GM12878 (cell line): ENCODE measurements at regions not wholly inside any gene's neighbourhood (a gene's known extent, or its start where the extent isn't known, plus 50 kb on each side); places are given as distances from the start of the nearest gene placed in this dataset.

Experiments used
- ATAC-seq: fragments of 200-7000 bp; cut with Tn5 transposase; 3 replicates; pipeline ENCODE4 v1.9.1; 2020; ENCODE audit warnings: mild to moderate bottlenecking, moderate library complexity
- BruUV-seq: library from RNA; stranded (reverse); fragments of 400-500 nt; replicated peaks from 2 replicates; lab custom pipeline; 2021; lab: Mats Ljungman, UMichigan
- CTCF ChIA-PET: fragments of 300-600 bp; sonication (Branson Sonifier 250); formaldehyde crosslinking; extraction: SDS; loops from one replicate; lab custom pipeline; 2021; ENCODE audit warnings: inconsistent platforms; lab: Yijun Ruan, JAX
- POLR2A ChIA-PET: fragments of 350-600 bp; formaldehyde crosslinking; extraction: SDS; loops from one replicate; lab custom pipeline; 2021; ENCODE audit warnings: inconsistent platforms; lab: Charles Lee
- RAD21 ChIA-PET: fragments of 300-600 bp; sonication (Branson Sonifier 250); formaldehyde crosslinking; loops from one replicate; lab custom pipeline; 2023; ENCODE audit warnings: antibody characterized with exemption; ENCODE audit not compliant: unreplicated experiment; lab: Charles Lee
- SMC1A ChIA-PET: fragments of 300-600 bp; sonication (Branson Sonifier 250); formaldehyde crosslinking; loops from one replicate; lab custom pipeline; 2023; ENCODE audit not compliant: unreplicated experiment, uncharacterized antibody; lab: Charles Lee
- DNase-seq: peaks from one replicate; pipeline ENCODE4 v3.0.0-alpha.2; 2011; ENCODE audit warnings: low read depth, low spot score
- FAIRE-seq: peaks from 3 replicates; lab custom pipeline; 2011; peaks lifted over from hg19 to GRCh38; lab: Jason Lieb, UNC
- H2AFZ ChIP-seq: 2 replicates; pipeline ENCODE4 v1.6.0; 2011; ENCODE audit warnings: low read depth, low read length, control low read depth; ENCODE audit not compliant: control insufficient read depth
- H3K27ac ChIP-seq: 2 replicates; pipeline ENCODE4 v1.5.1; 2011; ENCODE audit warnings: control low read depth; ENCODE audit not compliant: control insufficient read depth, insufficient read depth
- H3K27me3 ChIP-seq, 2 experiments: replicated peaks in 1 of 2; 2 replicates each; pipeline versions ENCODE4 v1.6.0 to v1.6.1; 2011; ENCODE audit warnings: low read length in 1 of 2; ENCODE audit not compliant: control insufficient read depth in 2 of 2, insufficient read depth in 2 of 2
- H3K36me3 ChIP-seq, 2 experiments: 2 replicates each; pipeline ENCODE4 v1.5.1; 2011; ENCODE audit warnings: low read length in 1 of 2; ENCODE audit not compliant: control insufficient read depth in 2 of 2, insufficient read depth in 2 of 2
- H3K4me1 ChIP-seq: 2 replicates; pipeline ENCODE4 v1.6.1; 2011; ENCODE audit warnings: mild to moderate bottlenecking, low read length, moderate library complexity, mixed read lengths; ENCODE audit not compliant: control insufficient read depth, insufficient read depth
- H3K4me2 ChIP-seq: 2 replicates; pipeline ENCODE4 v1.6.0; 2011; ENCODE audit warnings: control low read depth; ENCODE audit not compliant: control insufficient read depth, insufficient read depth
- H3K4me3 ChIP-seq: fragments of 200-600 bp; sonication (generic); 2 replicates; pipeline ENCODE4 v1.5.1; 2016
- H3K79me2 ChIP-seq: 2 replicates; pipeline ENCODE4 v1.6.0; 2011; ENCODE audit warnings: low read length; ENCODE audit not compliant: control insufficient read depth, insufficient read depth
- H3K9ac ChIP-seq: 2 replicates; pipeline ENCODE4 v1.8.0; 2011; ENCODE audit warnings: low read length, control low read depth, mixed read lengths; ENCODE audit not compliant: control insufficient read depth, insufficient read depth
- H3K9me3 ChIP-seq: replicated peaks from 3 replicates; pipeline ENCODE4 v1.5.1; 2011; ENCODE audit warnings: mild to moderate bottlenecking, low read length; ENCODE audit not compliant: control insufficient read depth, insufficient read depth
- H4K20me1 ChIP-seq: 2 replicates; pipeline ENCODE4 v1.6.0; 2011; ENCODE audit not compliant: control insufficient read depth, insufficient read depth
- FOXK2 ChIP-seq: fragments of 450-650 bp; IDR thresholded peaks from 2 replicates; pipeline ENCODE4 v1.6.1; 2017; ENCODE audit warnings: mild to moderate bottlenecking, moderate library complexity
- IKZF1 ChIP-seq: fragments of 450-650 bp; conservative IDR thresholded peaks from 2 replicates; pipeline ENCODE4 v1.6.1; 2017; ENCODE audit warnings: antibody characterized with exemption, mild to moderate bottlenecking
- POLR2A ChIP-seq: IDR thresholded peaks from 2 replicates; pipeline ENCODE4 v1.6.1; 2011; ENCODE audit warnings: low read depth, mild to moderate bottlenecking, low read length
- RAD51 ChIP-seq: fragments of 450-650 bp; IDR thresholded peaks from 2 replicates; pipeline ENCODE4 v1.6.1; 2016; ENCODE audit warnings: moderate library complexity, mild to moderate bottlenecking, inconsistent platforms
- SIN3A ChIP-seq: IDR thresholded peaks from 2 replicates; pipeline ENCODE4 v1.6.1; 2012; ENCODE audit warnings: low read depth, low read length, improper control_type of control experiment
- SMAD5 ChIP-seq: IDR thresholded peaks from 2 replicates; pipeline ENCODE4 v1.6.1; 2016; ENCODE audit warnings: antibody characterized with exemption, low read depth
- STAT1 ChIP-seq: fragments of 450-650 bp; conservative IDR thresholded peaks from 2 replicates; pipeline ENCODE4 v1.6.1; 2014; ENCODE audit warnings: antibody characterized with exemption, mild to moderate bottlenecking
- SUZ12 ChIP-seq: fragments of 200-600 bp; sonication (generic); IDR thresholded peaks from one replicate; pipeline ENCODE4 v1.6.1; 2018; ENCODE audit warnings: antibody characterized with exemption, mild to moderate bottlenecking; ENCODE audit not compliant: unreplicated experiment
- TAF1 ChIP-seq: IDR thresholded peaks from 2 replicates; pipeline ENCODE4 v1.6.1; 2011; ENCODE audit warnings: mild to moderate bottlenecking, low read depth, low read length, borderline replicate concordance
- in situ Hi-C: fragments of 300-500 bp; cut with MboI; formaldehyde crosslinking; loops from 9 replicates; pipeline ENCODE4 v1.14.3; 2018; ENCODE audit warnings: mixed read lengths
- intact Hi-C: fragments of 100-400 bp; cut with micrococcal nuclease; formaldehyde crosslinking; loops from one replicate; pipeline ENCODE4 v1.14.2; 2022; ENCODE audit not compliant: unreplicated experiment
- TF ChIP-seq, protein P1 (sequence below): fragments of 450-650 bp; IDR thresholded peaks from 2 replicates; pipeline ENCODE4 v1.6.1; 2017; ENCODE audit warnings: mild to moderate bottlenecking, moderate library complexity
- TF ChIP-seq, protein P2 (sequence below): IDR thresholded peaks from 2 replicates; pipeline ENCODE4 v1.6.1; 2012; ENCODE audit warnings: mild to moderate bottlenecking, low read depth, low read length
- TF ChIP-seq, protein P3 (sequence below): IDR thresholded peaks from 2 replicates; pipeline ENCODE4 v1.6.1; 2011; ENCODE audit warnings: mild to moderate bottlenecking, low read depth, low read length, moderate library complexity; ENCODE audit not compliant: insufficient replicate concordance

DNA sequence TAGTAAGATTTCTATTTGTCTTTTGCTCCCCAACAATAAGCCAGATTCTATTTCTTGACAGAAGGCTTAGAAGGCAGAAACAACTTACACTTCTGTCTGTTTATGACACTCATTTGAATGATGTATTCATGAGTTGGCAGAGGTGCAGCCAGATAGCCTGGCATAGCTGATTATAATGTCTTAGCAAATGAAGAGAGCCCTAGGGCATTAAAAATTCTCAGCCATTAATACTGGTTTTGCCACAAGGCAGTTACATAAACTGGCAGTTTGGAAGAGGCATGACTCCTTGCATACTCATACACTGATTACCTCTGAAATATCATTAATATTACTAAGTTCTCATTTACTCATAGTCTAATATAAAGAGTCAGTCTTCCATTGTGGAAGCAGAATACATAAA lies 728.5 kb upstream of the NDST4 start:
- no peak overlapping the region for H3K4me3 ChIP-seq
- ChIA-PET SMC1A (no interaction called here), POLR2A (no interaction called here)
- no peak overlapping the region for H3K9ac ChIP-seq
- no peaks in the 10 kb centered on the region for H3K4me1 ChIP-seq
- no peak overlapping the region for H2AFZ ChIP-seq
- H3K9me3 ChIP-seq = no peaks in the 10 kb centered on the region
- TF ChIP-seq RAD51 = no peak
- TF ChIP-seq SMAD5 = no peak
- no peak for TF ChIP-seq SUZ12
- TF ChIP-seq FOXK2 = no peak
- TF ChIP-seq, protein P1, sequence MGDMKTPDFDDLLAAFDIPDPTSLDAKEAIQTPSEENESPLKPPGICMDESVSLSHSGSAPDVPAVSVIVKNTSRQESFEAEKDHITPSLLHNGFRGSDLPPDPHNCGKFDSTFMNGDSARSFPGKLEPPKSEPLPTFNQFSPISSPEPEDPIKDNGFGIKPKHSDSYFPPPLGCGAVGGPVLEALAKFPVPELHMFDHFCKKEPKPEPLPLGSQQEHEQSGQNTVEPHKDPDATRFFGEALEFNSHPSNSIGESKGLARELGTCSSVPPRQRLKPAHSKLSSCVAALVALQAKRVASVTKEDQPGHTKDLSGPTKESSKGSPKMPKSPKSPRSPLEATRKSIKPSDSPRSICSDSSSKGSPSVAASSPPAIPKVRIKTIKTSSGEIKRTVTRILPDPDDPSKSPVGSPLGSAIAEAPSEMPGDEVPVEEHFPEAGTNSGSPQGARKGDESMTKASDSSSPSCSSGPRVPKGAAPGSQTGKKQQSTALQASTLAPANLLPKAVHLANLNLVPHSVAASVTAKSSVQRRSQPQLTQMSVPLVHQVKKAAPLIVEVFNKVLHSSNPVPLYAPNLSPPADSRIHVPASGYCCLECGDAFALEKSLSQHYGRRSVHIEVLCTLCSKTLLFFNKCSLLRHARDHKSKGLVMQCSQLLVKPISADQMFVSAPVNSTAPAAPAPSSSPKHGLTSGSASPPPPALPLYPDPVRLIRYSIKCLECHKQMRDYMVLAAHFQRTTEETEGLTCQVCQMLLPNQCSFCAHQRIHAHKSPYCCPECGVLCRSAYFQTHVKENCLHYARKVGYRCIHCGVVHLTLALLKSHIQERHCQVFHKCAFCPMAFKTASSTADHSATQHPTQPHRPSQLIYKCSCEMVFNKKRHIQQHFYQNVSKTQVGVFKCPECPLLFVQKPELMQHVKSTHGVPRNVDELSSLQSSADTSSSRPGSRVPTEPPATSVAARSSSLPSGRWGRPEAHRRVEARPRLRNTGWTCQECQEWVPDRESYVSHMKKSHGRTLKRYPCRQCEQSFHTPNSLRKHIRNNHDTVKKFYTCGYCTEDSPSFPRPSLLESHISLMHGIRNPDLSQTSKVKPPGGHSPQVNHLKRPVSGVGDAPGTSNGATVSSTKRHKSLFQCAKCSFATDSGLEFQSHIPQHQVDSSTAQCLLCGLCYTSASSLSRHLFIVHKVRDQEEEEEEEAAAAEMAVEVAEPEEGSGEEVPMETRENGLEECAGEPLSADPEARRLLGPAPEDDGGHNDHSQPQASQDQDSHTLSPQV = no peak
- TF ChIP-seq, protein P2, sequence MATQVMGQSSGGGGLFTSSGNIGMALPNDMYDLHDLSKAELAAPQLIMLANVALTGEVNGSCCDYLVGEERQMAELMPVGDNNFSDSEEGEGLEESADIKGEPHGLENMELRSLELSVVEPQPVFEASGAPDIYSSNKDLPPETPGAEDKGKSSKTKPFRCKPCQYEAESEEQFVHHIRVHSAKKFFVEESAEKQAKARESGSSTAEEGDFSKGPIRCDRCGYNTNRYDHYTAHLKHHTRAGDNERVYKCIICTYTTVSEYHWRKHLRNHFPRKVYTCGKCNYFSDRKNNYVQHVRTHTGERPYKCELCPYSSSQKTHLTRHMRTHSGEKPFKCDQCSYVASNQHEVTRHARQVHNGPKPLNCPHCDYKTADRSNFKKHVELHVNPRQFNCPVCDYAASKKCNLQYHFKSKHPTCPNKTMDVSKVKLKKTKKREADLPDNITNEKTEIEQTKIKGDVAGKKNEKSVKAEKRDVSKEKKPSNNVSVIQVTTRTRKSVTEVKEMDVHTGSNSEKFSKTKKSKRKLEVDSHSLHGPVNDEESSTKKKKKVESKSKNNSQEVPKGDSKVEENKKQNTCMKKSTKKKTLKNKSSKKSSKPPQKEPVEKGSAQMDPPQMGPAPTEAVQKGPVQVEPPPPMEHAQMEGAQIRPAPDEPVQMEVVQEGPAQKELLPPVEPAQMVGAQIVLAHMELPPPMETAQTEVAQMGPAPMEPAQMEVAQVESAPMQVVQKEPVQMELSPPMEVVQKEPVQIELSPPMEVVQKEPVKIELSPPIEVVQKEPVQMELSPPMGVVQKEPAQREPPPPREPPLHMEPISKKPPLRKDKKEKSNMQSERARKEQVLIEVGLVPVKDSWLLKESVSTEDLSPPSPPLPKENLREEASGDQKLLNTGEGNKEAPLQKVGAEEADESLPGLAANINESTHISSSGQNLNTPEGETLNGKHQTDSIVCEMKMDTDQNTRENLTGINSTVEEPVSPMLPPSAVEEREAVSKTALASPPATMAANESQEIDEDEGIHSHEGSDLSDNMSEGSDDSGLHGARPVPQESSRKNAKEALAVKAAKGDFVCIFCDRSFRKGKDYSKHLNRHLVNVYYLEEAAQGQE = no peak
- no peak for TF ChIP-seq IKZF1
- TF ChIP-seq STAT1 = no peak
- TF ChIP-seq POLR2A = no peak
- TF ChIP-seq, protein P3, sequence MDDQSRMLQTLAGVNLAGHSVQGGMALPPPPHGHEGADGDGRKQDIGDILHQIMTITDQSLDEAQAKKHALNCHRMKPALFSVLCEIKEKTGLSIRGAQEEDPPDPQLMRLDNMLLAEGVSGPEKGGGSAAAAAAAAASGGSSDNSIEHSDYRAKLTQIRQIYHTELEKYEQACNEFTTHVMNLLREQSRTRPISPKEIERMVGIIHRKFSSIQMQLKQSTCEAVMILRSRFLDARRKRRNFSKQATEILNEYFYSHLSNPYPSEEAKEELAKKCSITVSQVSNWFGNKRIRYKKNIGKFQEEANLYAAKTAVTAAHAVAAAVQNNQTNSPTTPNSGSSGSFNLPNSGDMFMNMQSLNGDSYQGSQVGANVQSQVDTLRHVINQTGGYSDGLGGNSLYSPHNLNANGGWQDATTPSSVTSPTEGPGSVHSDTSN = no peak
- TF ChIP-seq TAF1 = no peak
- no peak for TF ChIP-seq SIN3A
- TF ChIP-seq, all 136 proteins: peak for 0
- Histone ChIP-seq H3K27ac (no peak overlapping the region), H3K36me3 (no peaks in the 10 kb centered on the region), H3K27me3 (no peaks in the 10 kb centered on the region), H3K4me2 (no peak overlapping the region), H4K20me1 (no peaks in the 10 kb centered on the region), H3K79me2 (no peaks in the 10 kb centered on the region)
- in situ Hi-C loops = no loop called here
- intact Hi-C loops = no loop called here
- ChIA-PET CTCF (interaction anchor here (0.7 kb wide), 1 partner anchor 11 kb away, joined by 3 read pairs; no protein-coding TSS in a partner anchor), RAD21 (no interaction called here)
- ATAC-seq (no peak), FAIRE-seq (no peak), DNase-seq (no peak)
- no TSS peak for BruUV-seq
